Prostate gland (tissue), 2 donors: ENCODE measurements at regions not wholly inside any gene's neighbourhood (a gene's known extent, or its start where the extent isn't known, plus 50 kb on each side); places are given as distances from the start of the nearest gene placed in this dataset.

Experiments used
- POLR2A ChIP-seq: fragments of 450-650 bp; IDR thresholded peaks from one replicate; pipeline ENCODE4 v1.6.1; 2016; ENCODE audit warnings: antibody characterized with exemption, mild to moderate bottlenecking
- POLR2AphosphoS5 ChIP-seq: sonication (generic); formaldehyde crosslinking; IDR thresholded peaks from one replicate; pipeline ENCODE4 v1.6.1; 2017; ENCODE audit warnings: antibody characterized with exemption
- TF ChIP-seq, protein P1 (sequence below), 4 experiments: fragments of 200-600 bp in 2 of 4; fragments of 450-650 bp in 2 of 4; sonication (generic) in 2 of 4; IDR thresholded peaks; 1 replicate in 3 of 4; 2 replicates in 1 of 4; pipeline ENCODE4 v1.5.1; 2016 to 2019; ENCODE audit warnings: antibody characterized with exemption in 4 of 4, mild to moderate bottlenecking in 2 of 4, moderate library complexity in 2 of 4

DNA sequence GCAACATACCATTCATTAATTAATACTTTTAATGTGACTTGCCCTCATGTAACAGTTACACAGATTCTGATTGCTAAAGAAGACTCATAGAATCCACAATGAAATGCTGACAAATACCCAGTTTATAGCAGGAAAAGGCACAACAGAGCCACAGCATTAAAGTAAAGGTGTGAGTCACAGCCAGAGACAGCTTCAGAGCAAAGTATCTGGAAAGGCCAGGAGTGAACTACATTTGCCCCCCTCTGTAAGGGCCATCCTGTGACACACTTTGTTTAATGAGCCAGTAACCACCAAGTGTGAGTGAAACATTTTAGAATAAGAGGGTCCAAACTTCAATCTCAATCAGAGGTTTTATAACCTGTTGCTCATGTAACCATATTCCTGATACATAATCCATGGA is 133.8 kb upstream of the TACR3 start:
- no peak for TF ChIP-seq POLR2A
- TF ChIP-seq, protein P1, sequence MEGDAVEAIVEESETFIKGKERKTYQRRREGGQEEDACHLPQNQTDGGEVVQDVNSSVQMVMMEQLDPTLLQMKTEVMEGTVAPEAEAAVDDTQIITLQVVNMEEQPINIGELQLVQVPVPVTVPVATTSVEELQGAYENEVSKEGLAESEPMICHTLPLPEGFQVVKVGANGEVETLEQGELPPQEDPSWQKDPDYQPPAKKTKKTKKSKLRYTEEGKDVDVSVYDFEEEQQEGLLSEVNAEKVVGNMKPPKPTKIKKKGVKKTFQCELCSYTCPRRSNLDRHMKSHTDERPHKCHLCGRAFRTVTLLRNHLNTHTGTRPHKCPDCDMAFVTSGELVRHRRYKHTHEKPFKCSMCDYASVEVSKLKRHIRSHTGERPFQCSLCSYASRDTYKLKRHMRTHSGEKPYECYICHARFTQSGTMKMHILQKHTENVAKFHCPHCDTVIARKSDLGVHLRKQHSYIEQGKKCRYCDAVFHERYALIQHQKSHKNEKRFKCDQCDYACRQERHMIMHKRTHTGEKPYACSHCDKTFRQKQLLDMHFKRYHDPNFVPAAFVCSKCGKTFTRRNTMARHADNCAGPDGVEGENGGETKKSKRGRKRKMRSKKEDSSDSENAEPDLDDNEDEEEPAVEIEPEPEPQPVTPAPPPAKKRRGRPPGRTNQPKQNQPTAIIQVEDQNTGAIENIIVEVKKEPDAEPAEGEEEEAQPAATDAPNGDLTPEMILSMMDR (IDR thresholded peaks at IDR 0.05), result no peak
- no peak for TF ChIP-seq POLR2AphosphoS5
